ENCODE measurements at regions not wholly inside any gene's neighbourhood (a gene's known extent, or its start where the extent isn't known, plus 50 kb on each side); places are given as distances from the start of the nearest gene placed in this dataset.

GRCh38 chr5:2267991-2268390 lies 385.3 kb upstream of the IRX4 start:
- Histone ChIP-seq H3K4me1 (ENCODE audit: control insufficient read depth, extremely low read depth, insufficient read depth, low read length) (no peaks in the 10 kb centered on the region), H3K9ac (replicated peaks; ENCODE audit: extremely low read depth, insufficient read depth, low read length) (no peak overlapping the region), H3K9me1 (replicated peaks; ENCODE audit: control insufficient read depth, extremely low read depth, insufficient read depth, low read length) (no peaks in the 10 kb centered on the region), H2AFZ (ENCODE audit: low read depth, low read length) (no peak overlapping the region), H3K27me3 (ENCODE audit: control insufficient read depth in 2 of 2, insufficient read depth in 2 of 2, low read length in 2 of 2) (no peaks in the 10 kb centered on the region), H3K4me2 (ENCODE audit: insufficient read depth, low read length) (no peak overlapping the region), H3K9me3 (replicated peaks; ENCODE audit: control insufficient read depth, insufficient read depth, low read length) (peaks cover 12% of the 10 kb centered on the region), H4K20me1 (replicated peaks; ENCODE audit: control insufficient read depth, extremely low read depth, insufficient read depth, low read length) (no peaks in the 10 kb centered on the region), H3K79me2 (ENCODE audit: control insufficient read depth, insufficient read depth, low read length) (no peaks in the 10 kb centered on the region), H3K27ac (ENCODE audit: insufficient read depth, low read depth, low read length) (no peak overlapping the region), H3K36me3 (ENCODE audit: control insufficient read depth in 2 of 2, extremely low read depth in 1 of 2, insufficient read depth in 2 of 2, low read length in 2 of 2) (no peaks in the 10 kb centered on the region), H3K4me3 (replicated peaks in 1 of 3; ENCODE audit: insufficient read depth in 1 of 3, low read depth in 1 of 3, low read length in 3 of 3) (no peak overlapping the region)
- no TSS peak for BruUV-seq (replicated peaks)
- no peak for TF ChIP-seq POLR2A (IDR thresholded peaks at IDR 0.05; ENCODE audit: low read depth, low read length)
- TF ChIP-seq JUN (IDR thresholded peaks at IDR 0.05; ENCODE audit: borderline replicate concordance, insufficient read depth, insufficient read length, low read depth): no peak
- no peak for TF ChIP-seq EZH2 (IDR thresholded peaks at IDR 0.05; ENCODE audit: borderline replicate concordance, low read depth, low read length, severe bottlenecking)
- no peak for TF ChIP-seq GATA2 (IDR thresholded peaks at IDR 0.05; ENCODE audit: insufficient read depth, insufficient read length, low read depth, low read length)
- no peak for TF ChIP-seq MAX (IDR thresholded peaks at IDR 0.05; ENCODE audit: insufficient read depth, insufficient read length)
- no peak for TF ChIP-seq CTCF (IDR thresholded peaks at IDR 0.05; ENCODE audit: extremely low read depth in 1 of 2, insufficient read depth in 1 of 2, low read depth in 1 of 2, low read length in 2 of 2)
- no peak for TF ChIP-seq MYC (IDR thresholded peaks at IDR 0.05; ENCODE audit: low read depth, low read length)
- no peak for TF ChIP-seq POLR2AphosphoS5 (IDR thresholded peaks at IDR 0.05; ENCODE audit: insufficient read depth, low read depth, low read length)
- TF ChIP-seq FOS (IDR thresholded peaks at IDR 0.05; ENCODE audit: borderline replicate concordance, insufficient read depth, low read length): no peak
- FAIRE-seq (no peak), DNase-seq (ENCODE audit: low read depth, low spot score) (no peak)
- POLR2A ChIA-PET: no interaction called here
- dilution Hi-C loops (cut with MboI; ENCODE audit: extremely low pct_ligation_motif_present, low sequenced_read_pairs): no loop called here
- CTCF ChIA-PET: no interaction called here
- intact Hi-C loops (cut with micrococcal nuclease): no loop called here

Measured in endothelial cell of umbilical vein (primary cell).